ENCODE measurements at regions not wholly inside any gene's neighbourhood (a gene's known extent, or its start where the extent isn't known, plus 50 kb on each side); places are given as distances from the start of the nearest gene placed in this dataset.

GRCh38 chr7:42740408-42740807 is 171.5 kb downstream of the C7orf25 start:
- DNase-seq (ENCODE audit: low read depth), result no peak
- TF ChIP-seq CTCF (IDR thresholded peaks at IDR 0.05; ENCODE audit: insufficient read depth, low read depth, low read length), result no peak
- no peak overlapping the region for H3K4me3 ChIP-seq (ENCODE audit: low read depth, low read length)

- peak; percentile 24 for DNase-seq (ENCODE audit: low read depth)
- no peak for TF ChIP-seq CTCF (IDR thresholded peaks at IDR 0.05; ENCODE audit: insufficient read depth, low read depth, low read length)
- no peak overlapping the region for H3K4me3 ChIP-seq (ENCODE audit: low read depth, low read length)
Observed at GRCh38 chr7:42739638-42740037, 172.2 kb downstream of the C7orf25 start.

- H3K4me3 ChIP-seq (ENCODE audit: low read depth, low read length), result no peak overlapping the region
- DNase-seq (ENCODE audit: low read depth), result no peak
- peak; percentile 34 for TF ChIP-seq CTCF (IDR thresholded peaks at IDR 0.05; ENCODE audit: insufficient read depth, low read depth, low read length)
Observed at GRCh38 chr7:42736931-42737330, 174.9 kb downstream of the C7orf25 start.

GRCh38 chr7:42735081-42735480 is 176.8 kb downstream of the C7orf25 start:
- no peak for DNase-seq (ENCODE audit: low read depth)
- H3K4me3 ChIP-seq (ENCODE audit: low read depth, low read length), result no peak overlapping the region
- no peak for TF ChIP-seq CTCF (IDR thresholded peaks at IDR 0.05; ENCODE audit: insufficient read depth, low read depth, low read length)

- peak; percentile 18 for DNase-seq (ENCODE audit: low read depth)
- no peak overlapping the region for H3K4me3 ChIP-seq (ENCODE audit: low read depth, low read length)
- no peak for TF ChIP-seq CTCF (IDR thresholded peaks at IDR 0.05; ENCODE audit: insufficient read depth, low read depth, low read length)
Observed at GRCh38 chr7:42734568-42734967, 177.3 kb downstream of the C7orf25 start.

- no peak for DNase-seq (ENCODE audit: low read depth)
- no peak for TF ChIP-seq CTCF (IDR thresholded peaks at IDR 0.05; ENCODE audit: insufficient read depth, low read depth, low read length)
- no peak overlapping the region for H3K4me3 ChIP-seq (ENCODE audit: low read depth, low read length)
Observed at GRCh38 chr7:42733040-42733439, 178.8 kb downstream of the C7orf25 start.

- TF ChIP-seq CTCF (IDR thresholded peaks at IDR 0.05; ENCODE audit: insufficient read depth, low read depth, low read length), result no peak
- no peak for DNase-seq (ENCODE audit: low read depth)
- H3K4me3 ChIP-seq (ENCODE audit: low read depth, low read length), result no peak overlapping the region
Observed at GRCh38 chr7:42730586-42730985, 181.3 kb downstream of the C7orf25 start.

Data from fibroblast of villous mesenchyme (primary cell).